Activated naive CD4-positive, alpha-beta T cell treated with Interleukin-2 at 50 U/mL for 16 hours (primary cell): ENCODE measurements at regions not wholly inside any gene's neighbourhood (a gene's known extent, or its start where the extent isn't known, plus 50 kb on each side); places are given as distances from the start of the nearest gene placed in this dataset.

Experiments used
- DNase-seq: peaks from one replicate; pipeline ENCODE4 v3.0.0-alpha.2; 2020

DNA sequence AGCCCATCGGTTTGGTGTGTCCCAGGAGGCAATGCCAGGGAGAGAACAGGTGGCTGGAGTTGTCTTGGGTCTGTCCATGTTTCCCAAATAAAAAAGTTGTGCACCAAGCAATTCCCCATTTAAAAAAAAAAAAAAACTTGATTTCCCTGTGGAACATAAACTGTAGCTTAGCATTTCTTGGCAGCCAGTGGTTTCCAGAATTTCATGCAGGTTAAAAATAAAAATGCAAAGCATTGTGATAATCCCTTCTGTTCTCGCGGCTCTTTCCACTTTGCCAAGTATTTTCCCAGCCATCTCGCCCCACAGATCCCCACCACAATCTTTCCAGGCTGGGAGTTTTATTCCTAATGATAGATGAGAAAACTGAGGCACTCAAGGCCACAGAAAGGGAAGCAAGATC, 51.4 kb upstream of the MSX1 start:
- no peak for DNase-seq

DNA sequence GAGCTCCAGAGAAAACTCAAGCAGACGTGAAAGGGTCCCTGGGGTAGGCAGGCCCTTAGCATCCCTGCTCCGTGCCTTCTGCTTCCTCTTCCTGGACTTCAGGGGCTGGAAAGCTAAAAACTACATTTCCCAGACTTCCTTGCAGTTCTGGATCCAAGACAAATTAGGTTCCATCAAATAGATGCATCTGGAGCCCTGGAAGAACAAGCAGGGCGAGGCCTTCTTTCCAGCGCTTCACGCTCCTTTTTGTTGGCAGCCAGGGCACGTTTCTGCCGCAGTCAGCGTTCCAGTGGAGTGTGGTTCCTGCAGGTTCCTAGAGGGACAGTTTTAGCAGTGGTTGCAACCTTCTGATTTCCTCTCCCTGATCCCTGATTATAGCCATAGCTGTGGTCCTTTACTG, 53.6 kb upstream of the MSX1 start:
- no peak for DNase-seq

DNA sequence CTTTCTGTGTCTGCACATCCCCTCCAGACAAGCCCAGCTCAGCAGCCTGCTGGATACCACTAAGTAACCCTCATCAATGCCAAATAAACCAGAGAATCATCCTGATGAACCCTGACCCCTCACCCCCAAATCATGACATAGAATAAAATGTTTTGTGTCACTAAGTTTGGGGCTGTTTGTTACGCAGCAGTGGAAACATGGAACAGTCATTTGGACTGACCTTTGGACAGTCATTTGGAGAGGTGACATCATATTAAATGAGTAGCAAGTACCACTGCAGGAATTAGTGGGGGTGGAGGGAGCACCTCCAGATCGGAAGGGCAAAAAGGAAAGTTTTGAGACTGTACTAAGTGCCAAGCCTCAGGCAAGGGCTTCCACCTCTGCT, 55.6 kb upstream of the MSX1 start:
- DNase-seq = no peak

DNA sequence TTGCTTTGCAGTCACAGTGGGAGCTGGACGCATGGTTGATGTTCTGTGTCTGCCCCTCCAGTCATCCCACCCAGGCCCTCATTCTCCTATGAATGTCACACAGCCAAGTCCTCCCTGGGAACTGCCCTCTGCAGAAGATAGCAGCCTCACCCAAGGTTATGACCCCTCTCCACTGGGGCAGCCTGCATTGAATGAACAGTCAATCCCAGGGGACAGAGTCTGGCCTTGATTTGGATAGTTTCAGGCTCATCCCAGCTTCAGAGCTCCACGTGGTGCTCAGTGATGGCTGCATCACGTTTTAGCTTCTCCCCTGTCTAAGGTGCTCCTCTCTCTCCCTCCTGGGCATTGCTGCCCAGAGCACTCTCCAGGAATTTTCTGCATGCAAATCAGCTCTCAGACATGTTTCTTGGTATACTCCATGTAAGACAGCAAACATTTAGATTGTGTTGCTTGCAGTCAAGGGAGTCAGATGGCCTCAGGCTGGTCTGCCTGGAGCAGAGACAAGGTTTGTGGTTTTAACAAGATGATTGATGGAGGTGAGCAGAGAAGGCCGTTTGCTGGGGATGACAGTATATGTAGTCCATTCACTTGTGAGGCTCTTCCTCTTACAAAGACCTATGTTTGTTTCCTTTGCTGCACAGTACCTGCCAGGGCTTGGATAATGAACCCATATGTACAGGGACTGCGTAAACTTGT, 56.1 kb upstream of the MSX1 start:
- DNase-seq = no peak

DNA sequence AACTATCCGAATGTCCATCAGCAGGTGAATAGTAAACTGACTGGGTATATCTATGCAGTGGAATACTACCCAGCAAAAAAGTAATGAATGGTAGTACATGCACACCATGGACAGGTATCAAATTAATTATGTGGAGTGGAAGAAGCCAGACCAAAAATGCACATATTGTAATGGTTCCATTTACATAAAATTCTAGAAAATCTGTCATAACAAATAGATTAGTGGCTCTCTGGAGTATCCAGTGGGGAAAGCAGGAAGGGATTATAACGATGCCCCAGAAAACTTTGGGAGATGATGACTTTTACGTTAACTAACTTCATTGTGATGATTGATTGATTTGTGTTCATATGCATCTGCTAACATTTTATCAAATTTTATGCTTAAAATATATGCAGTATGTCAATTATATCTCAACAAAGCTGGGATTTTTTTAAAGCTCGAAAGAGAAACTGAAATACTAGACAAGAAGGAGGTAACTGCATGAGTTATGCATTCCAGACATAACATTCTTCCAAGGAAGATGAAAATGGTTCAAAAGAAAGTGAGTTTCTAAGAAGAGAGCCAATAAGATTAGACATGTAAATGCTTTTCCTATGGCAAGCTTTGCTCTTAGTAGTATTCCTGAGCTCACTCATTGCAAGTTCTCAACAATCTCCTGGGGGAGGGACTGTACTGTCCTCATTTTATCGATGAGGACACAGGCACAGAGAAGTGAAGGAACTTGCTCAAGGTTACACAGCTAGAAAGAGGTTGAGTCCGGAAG, 58.6 kb upstream of the MSX1 start:
- no peak for DNase-seq

DNA sequence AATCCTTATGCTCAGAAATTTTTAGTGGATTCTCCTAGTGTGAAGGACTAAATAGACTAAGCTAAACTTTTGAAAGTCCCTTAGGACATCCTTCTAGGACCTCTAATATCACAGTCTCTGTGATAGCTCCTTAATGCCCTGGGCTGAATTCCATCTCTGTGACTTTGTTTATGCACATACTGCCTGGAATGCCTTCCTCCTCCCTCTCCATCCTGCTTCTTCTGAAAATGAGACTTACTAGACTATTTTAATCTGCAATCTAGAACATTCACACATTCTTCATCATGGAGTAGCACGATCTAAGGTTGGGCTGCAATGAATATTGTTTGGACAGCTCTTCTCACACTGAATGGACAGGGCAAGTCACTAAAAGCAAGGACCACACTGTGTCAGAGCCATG, 65.0 kb upstream of the MSX1 start:
- DNase-seq = no peak

DNA sequence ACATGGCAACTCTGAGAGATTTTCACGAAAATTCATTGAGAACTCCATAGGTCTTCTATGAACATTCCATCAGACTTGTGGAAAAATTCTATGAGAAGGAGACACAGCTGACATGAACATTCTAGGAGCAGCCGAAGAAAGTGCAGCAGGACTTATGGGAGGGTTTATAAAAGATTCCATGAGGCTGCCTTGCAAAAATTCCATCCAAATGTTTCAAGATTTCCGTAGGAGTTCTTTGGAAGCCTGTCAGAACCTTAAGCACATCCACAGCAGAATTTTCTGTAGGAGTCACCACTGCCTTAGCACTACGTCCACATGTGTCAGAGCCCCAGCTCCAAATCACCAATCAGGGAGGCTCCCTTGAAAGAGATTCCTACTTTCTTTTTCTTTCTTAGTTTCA, 67.0 kb upstream of the MSX1 start:
- DNase-seq = no peak

DNA sequence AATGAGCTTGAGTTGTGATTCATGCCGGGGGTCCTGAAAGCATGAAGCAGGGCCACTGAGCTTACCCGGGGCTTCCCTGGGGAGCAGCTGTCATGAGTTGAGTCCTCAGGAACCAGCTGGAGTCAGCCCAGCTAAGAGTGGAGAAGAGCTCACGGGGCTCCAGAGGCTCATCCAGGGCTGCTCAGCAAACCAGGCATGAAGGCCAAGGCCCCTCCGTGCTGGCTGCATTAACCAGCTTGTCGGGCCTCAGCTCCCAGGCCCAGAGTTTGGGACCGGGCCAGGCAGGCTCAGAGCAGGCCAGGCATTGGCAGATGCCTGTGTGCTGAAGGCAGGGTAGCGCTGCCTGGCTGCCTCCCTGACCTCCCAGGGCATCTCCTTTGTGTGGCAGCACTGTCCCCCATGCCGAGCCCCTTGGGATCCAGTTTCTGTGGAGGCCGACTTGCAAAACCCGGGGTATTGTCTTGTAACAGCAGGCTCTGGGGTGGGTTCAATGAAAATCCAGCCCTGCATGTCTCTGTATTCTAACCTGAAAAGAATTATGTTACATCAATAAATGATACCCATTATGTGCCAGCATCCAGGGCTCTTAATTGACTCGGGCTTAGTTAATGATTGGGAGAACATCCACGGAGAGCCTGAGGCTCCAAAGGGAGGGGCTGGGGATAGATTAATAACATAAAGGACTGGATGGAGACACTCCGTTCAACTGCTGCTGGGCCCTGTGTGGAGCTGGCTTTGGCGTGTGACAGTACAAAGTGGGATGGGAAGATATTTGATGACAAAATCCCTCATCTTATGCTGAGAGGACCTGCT, 68.0 kb upstream of the MSX1 start:
- no peak for DNase-seq

DNA sequence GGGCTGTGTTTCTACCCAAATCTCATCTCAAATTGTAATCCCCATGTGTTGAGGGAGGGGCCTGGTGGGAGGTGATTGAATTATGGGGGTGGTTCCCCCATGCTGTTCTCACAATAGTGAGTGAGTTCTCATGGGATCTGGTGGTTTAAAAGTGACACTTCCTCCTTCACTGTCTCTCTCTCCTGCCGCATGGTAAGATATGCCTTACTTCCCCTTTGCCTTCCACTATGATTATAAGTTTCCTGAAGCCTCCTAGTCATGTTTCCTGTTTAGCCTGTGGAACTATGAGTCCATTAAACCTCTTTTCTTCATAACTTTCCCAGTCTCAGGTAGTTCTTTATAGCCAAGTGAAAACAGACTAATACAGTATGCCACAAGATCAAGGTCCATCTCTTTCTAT, 70.0 kb upstream of the MSX1 start:
- no peak for DNase-seq

DNA sequence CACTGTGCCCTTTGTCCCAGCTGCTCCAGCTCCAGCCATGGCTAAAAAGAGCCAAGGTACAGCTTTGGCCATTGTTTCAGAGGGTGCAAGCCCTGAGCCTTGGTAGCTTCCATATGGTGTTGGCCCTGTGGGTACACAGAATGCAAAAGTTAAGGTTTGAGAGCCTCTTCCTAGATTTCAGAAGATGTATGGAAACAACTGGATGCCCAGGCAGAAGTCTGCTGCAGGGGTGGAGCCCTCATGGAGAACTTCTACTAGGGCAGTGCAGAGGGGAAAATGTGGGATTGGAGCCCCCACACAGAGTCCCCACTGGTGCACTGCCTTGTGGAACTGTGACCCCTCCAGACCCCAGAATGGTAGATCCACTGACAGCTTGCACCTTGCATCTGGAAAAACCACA, 70.9 kb upstream of the MSX1 start:
- DNase-seq = no peak

DNA sequence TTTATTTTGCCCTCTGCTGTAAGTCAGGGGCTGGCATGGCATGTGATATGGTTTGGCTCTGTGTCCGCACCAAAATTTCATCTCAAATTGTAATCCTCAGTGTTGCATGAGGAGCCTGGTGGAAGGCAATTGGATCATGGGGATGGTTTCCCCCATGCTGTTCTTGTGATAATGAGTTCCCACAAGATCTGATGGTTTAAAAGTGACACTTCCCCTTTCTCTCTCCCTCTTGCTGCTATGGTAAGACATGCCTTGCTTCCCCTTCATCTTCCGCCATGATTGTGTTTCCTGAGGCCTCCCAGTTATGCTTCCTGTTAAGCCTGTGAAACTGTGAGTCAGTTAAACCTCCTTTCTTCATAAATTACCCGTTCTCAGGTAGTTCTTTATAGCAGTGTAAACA, 72.0 kb upstream of the MSX1 start:
- no peak for DNase-seq

DNA sequence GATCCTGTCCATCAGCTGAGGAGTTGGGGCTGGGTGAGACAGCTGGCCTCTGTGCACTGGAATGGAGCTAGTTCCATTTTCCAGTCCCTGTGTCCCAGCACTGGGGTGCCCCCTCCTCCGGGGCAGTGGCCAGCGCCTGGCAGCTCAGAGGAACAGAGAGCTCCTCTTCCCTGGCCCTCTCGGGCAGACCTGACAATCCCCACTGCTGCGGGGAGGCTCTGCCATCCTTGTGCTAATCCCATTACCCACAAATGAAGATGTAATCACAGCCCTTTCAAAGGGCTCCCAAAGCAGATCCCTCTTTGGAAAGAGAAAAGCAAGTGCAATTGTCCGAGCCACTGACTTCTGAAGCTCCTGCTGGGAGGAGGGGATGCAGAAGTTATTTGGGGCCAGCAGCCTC, 75.1 kb upstream of the MSX1 start:
- DNase-seq = no peak

DNA sequence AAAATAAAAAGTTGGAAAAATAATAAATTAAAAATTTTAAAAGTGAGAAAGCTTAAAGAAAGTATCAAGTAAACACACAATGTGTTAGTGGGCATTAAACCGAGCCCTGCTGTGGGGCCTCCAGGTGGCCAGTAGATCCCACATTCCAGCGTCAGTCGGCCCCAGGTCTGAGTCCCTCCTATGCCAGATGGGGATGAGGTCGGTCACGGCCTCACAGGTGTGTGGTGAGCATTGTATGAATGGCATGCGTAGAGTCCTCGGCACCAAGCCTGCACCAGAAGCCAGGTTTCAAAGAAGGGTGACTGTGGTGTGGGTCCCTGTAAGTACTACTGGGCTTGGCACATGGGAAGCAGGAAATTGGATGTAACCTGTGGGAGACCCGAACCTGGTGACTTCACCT, 75.6 kb upstream of the MSX1 start:
- no peak for DNase-seq

DNA sequence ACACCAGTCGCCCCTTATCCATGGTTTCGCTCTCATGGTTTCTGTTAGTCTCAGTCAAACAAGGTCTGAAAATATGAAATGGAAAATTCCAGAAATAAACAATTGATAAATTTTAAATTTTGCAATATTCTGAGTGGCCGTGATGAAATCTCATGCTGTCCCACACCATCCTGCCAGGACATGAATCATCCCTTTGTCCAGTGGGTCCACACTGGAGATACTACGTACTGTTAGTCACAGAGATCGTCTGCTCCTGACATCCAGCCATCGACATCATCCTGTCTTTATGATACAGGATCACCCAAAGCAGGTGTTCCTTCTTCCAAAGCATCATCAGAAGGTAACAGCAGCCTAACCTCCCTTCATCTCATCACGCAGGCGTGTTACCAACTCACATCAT, 76.5 kb upstream of the MSX1 start:
- no peak for DNase-seq

DNA sequence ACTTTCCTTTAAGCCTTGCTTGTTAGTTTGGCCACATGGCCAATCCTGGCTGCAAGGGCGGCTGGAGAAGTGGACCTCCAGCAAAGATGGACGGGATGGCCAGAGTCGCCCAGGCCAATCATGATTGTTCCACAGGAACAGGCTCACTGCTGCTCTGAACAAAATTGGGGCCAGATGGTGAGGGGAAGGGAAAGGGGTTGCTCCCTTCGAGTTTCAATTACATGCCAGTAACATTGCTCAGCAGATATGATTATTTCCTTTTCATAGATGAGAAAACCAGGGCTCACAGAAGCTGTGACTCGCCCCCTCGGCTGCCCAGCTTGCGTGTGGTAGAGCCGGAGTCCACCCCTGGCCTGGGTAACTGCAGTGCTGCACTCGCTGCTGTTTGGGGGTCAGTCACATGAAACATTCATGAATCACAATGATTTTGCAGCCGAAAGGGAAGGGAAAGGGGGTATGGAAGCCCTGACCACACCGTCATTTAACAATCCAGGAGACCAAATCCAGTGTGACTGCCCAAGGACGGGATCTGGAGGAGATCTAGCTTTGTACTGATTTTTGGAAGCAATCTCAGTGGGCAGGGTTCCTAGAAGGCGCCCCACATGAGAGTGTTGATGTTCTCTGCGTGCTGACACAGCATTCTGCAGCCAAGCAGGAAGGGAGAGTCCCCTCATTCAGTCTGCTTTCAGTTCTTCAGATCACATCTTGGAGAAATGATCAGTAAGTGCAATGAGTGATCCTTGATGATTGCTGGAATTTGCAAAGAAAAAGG, 77.3 kb upstream of the MSX1 start:
- DNase-seq = no peak

DNA sequence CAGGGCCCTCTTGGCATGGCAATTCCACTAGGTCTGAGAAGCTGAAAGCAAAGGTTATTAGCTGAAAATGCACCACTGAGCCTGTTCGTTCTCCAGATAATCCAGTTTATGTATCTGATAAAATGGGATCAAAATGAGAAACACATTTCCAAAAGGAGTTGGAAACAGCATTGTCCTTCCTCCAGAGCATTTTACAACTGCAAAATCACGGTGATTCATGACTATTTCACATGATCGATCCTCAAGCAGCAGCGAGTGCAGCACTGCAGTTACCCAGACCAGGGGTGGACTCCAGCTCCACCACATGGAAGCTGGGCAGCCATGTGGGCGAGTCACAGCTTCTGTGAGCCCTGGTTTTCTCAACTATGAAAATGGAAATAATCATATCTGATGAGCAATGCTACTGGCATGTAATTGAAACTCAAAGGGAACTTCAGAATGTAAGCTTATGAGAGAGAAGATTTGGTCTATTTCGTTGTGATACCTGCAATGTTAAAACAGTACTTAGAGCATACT, 78.7 kb upstream of the MSX1 start:
- no peak for DNase-seq

DNA sequence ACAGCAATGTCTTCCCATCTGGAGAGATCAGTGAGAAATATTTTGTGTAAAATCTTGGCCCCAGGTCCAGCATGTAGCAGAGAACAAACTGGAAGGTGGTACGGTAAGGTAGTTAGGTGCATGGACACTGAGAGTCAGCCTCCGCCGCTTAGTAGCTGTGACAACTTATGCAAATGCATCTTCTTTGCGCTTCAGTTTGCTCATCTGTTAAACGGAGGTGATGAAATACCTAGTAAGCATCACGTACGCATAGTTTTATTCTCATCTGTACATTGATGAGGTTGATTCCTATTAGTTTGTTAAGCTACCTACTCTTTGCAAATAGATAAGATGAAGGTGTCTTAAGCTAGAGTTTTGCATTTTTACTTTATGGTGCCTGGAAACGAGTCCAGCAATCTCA, 80.0 kb upstream of the MSX1 start:
- no peak for DNase-seq

DNA sequence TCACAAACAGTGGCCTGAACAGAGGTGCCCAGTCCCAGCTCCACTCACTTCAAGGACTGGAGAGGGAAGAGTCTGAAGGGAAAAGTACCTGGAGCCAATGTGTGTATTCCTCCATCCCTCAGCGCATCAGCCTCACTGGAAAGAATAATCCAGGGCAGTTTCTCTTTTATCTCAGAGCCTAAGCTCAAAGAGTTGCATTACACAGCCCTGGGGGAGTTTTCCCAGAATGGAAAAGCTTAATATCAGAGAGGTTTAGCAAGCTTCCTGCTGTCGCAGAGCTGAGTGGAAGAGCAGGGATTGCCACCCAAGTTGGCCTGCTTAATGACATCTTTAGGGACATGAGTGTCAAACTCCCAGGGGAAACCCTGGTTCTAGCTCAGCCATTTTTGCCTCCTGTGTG, 80.4 kb upstream of the MSX1 start:
- DNase-seq = no peak

DNA sequence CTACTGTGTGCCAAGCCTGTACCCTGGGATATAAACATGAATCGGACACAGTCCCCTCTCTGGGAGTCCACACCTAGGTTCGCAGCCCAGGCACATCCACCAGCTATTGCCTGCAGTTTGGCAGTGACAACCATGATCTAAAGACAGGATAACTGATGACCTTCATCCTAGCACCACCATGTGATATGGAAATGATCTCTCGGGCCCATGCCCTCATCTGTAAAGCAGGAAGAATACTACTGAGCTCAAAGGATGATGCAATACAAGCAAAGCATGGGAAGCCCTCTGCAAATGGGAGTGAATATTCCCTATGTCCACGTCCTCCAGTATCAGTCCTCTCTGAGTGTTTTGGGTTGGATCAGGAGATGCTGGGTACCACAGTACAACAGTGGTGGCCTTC, 80.9 kb upstream of the MSX1 start:
- no peak for DNase-seq

DNA sequence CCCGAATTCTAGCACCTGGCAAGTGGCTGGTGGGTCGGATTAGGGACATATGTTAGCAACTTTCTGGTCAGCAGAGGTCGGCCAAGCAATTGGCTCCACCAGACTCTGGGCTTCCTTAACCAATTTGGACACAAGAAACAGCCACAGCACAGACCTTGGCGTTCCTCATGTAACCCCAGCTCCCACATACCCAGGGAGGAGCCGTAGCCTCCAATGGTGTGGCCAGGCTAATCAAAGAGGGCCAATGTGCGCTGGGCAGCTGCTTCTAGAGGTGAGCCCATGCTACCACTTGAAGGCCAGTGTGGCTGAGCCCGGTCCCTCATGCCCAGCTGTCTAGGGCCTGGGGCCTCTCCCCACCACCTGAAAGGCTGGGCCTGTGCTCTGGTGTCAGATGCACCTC, 82.5 kb upstream of the MSX1 start:
- no peak for DNase-seq

DNA sequence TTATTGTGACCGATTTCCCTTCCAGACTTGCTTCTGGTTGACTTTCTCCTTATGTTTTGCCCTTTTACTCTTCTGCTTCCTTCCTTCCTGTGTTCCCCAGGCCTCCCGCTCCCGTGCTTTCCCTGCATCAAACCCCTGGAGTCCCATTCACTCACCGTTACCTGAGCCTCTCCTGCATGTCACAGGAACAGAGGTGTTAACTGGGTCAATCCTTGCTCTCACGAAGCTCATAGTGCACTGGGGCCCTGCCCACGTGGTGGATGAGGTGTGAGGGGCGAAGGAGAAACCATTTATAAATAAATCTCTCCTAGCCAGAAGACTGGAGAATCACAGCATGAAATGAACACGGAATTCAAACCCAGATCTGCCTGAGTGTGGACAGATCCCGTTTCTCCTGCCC, 83.1 kb upstream of the MSX1 start:
- DNase-seq = no peak

DNA sequence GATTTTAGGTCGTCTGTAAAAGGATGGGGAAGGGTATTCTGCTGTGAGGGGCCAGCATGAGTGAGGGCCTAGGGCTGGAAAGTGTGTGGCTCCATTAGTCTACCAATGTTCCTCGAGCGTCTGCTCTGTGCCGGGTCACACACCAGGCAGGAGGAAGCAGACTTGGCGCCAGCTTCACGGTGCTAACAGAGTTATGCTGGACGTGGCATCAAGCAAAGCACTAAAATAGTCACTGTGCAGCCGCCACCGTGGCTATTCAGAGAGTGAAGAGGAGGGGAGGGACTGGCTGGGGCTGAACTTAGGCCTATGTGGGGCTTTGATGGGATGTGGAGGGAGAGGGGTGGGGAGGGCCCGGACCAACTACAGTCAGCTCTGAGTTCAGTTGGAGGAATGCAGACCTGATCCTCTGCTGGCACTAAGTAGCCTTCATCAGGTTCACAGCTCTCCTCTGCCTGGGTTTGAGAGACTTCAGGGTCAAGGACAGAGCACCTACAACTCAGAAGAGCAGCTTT, 83.9 kb upstream of the MSX1 start:
- no peak for DNase-seq

DNA sequence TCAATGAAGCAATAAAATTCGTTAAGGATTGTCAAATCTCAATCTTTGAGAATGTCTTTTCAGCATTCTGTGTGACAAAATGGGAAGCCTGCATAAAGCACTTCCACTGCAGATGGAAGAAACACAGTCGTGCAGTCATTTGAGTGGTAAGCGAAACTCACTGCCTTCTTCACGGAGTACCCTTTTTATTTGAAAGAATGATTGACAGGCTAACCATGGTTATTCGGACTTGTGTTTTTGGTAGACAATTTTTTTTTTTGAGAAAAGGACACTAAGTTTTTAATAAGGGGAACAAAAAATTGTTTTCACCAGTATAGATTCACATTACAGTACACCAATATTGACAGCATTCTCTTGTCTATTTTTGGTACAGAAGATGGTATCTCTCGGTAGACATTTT, 86.9 kb upstream of the MSX1 start:
- no peak for DNase-seq
